HCT116 (cell line): ENCODE measurements at regions not wholly inside any gene's neighbourhood (a gene's known extent, or its start where the extent isn't known, plus 50 kb on each side); places are given as distances from the start of the nearest gene placed in this dataset.

Experiments used
- JUND ChIP-seq: IDR thresholded peaks from 2 replicates; pipeline ENCODE4 v1.6.1; 2012
- POLR2A ChIP-seq: IDR thresholded peaks from 2 replicates; pipeline ENCODE4 v1.7.0; 2011; ENCODE audit warnings: borderline replicate concordance; ENCODE audit not compliant: insufficient read depth, insufficient read length; ENCODE audit errors: extremely low read depth
- TF ChIP-seq, protein P1 (sequence below), 3 experiments: fragments of 200-600 bp in 1 of 3; sonication (generic) in 1 of 3; IDR thresholded peaks in 2 of 3; conservative IDR thresholded peaks in 1 of 3; 2 replicates each; pipeline ENCODE4 v1.5.1; 2012 to 2017; ENCODE audit warnings: low read depth in 2 of 3, low read length in 2 of 3, antibody characterized with exemption in 1 of 3, borderline replicate concordance in 1 of 3, control low read depth in 1 of 3, mild to moderate bottlenecking in 1 of 3, mixed read lengths in 1 of 3, mixed run types in 1 of 3, moderate library complexity in 1 of 3; ENCODE audit not compliant: insufficient read depth in 1 of 3

DNA sequence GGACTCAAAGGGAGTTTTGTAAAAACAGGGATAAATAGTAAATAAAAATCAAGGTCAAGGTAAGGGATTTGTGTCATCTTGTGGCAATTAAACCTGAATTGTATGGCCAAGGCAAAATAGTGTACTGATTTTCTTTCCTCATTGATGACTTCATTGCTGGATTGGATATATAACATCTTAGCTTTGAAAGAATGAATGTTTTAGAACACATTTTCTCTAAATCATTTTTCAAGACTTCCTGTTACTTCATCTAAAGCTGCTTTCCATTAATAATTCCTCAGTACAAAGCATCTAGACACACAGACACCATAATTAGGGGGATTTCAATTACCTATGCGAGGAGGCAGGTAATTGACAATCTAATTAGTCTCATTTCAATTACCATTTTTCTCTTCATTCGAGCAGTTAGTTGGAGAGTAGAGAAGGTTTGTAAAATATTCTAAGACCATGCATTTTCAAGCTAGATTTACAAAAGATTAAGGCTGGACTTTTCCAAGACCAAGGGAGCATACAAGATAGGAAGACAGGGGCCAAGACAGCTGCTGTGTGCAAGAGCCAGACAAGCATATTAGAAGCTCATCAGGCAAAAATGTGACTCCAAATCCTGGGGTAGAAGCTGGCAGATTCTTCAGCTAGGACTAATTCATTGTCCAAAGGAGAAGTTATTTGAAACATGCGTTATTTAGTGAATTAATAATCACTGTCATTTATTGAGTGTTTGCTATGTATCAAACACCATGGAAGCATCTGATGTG lies 253.6 kb downstream of the EPHA4 start:
- TF ChIP-seq POLR2A = no peak
- TF ChIP-seq, protein P1, sequence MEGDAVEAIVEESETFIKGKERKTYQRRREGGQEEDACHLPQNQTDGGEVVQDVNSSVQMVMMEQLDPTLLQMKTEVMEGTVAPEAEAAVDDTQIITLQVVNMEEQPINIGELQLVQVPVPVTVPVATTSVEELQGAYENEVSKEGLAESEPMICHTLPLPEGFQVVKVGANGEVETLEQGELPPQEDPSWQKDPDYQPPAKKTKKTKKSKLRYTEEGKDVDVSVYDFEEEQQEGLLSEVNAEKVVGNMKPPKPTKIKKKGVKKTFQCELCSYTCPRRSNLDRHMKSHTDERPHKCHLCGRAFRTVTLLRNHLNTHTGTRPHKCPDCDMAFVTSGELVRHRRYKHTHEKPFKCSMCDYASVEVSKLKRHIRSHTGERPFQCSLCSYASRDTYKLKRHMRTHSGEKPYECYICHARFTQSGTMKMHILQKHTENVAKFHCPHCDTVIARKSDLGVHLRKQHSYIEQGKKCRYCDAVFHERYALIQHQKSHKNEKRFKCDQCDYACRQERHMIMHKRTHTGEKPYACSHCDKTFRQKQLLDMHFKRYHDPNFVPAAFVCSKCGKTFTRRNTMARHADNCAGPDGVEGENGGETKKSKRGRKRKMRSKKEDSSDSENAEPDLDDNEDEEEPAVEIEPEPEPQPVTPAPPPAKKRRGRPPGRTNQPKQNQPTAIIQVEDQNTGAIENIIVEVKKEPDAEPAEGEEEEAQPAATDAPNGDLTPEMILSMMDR (IDR thresholded peaks at IDR 0.05 in 2 of 3, conservative IDR thresholded peaks at IDR 0.05 in 1 of 3; ENCODE audit: borderline replicate concordance in 1 of 3, insufficient read depth in 1 of 3, low read depth in 2 of 3, low read length in 2 of 3) = no peak
- no peak for TF ChIP-seq JUND
